GM12878 (cell line): ENCODE measurements at regions not wholly inside any gene's neighbourhood (a gene's known extent, or its start where the extent isn't known, plus 50 kb on each side); places are given as distances from the start of the nearest gene placed in this dataset.

ENCODE experiments used
- ATAC-seq: fragments of 200-7000 bp; cut with Tn5 transposase; 3 replicates; pipeline ENCODE4 v1.9.1; 2020; ENCODE audit warnings: mild to moderate bottlenecking, moderate library complexity
- BruUV-seq: library from RNA; stranded (reverse); fragments of 400-500 nt; replicated peaks from 2 replicates; lab custom pipeline; 2021; lab: Mats Ljungman, UMichigan
- CTCF ChIA-PET: fragments of 300-600 bp; sonication (Branson Sonifier 250); formaldehyde crosslinking; extraction: SDS; loops from one replicate; lab custom pipeline; 2021; ENCODE audit warnings: inconsistent platforms; lab: Yijun Ruan, JAX
- POLR2A ChIA-PET: fragments of 350-600 bp; formaldehyde crosslinking; extraction: SDS; loops from one replicate; lab custom pipeline; 2021; ENCODE audit warnings: inconsistent platforms; lab: Charles Lee
- RAD21 ChIA-PET: fragments of 300-600 bp; sonication (Branson Sonifier 250); formaldehyde crosslinking; loops from one replicate; lab custom pipeline; 2023; ENCODE audit warnings: antibody characterized with exemption; ENCODE audit not compliant: unreplicated experiment; lab: Charles Lee
- SMC1A ChIA-PET: fragments of 300-600 bp; sonication (Branson Sonifier 250); formaldehyde crosslinking; loops from one replicate; lab custom pipeline; 2023; ENCODE audit not compliant: unreplicated experiment, uncharacterized antibody; lab: Charles Lee
- DNase-seq: peaks from one replicate; pipeline ENCODE4 v3.0.0-alpha.2; 2011; ENCODE audit warnings: low read depth, low spot score
- FAIRE-seq: peaks from 3 replicates; lab custom pipeline; 2011; peaks lifted over from hg19 to GRCh38; lab: Jason Lieb, UNC
- H2AFZ ChIP-seq: 2 replicates; pipeline ENCODE4 v1.6.0; 2011; ENCODE audit warnings: low read depth, low read length, control low read depth; ENCODE audit not compliant: control insufficient read depth
- H3K27ac ChIP-seq: 2 replicates; pipeline ENCODE4 v1.5.1; 2011; ENCODE audit warnings: control low read depth; ENCODE audit not compliant: control insufficient read depth, insufficient read depth
- H3K27me3 ChIP-seq, 2 experiments: replicated peaks in 1 of 2; 2 replicates each; pipeline versions ENCODE4 v1.6.0 to v1.6.1; 2011; ENCODE audit warnings: low read length in 1 of 2; ENCODE audit not compliant: control insufficient read depth in 2 of 2, insufficient read depth in 2 of 2
- H3K36me3 ChIP-seq, 2 experiments: 2 replicates each; pipeline ENCODE4 v1.5.1; 2011; ENCODE audit warnings: low read length in 1 of 2; ENCODE audit not compliant: control insufficient read depth in 2 of 2, insufficient read depth in 2 of 2
- H3K4me1 ChIP-seq: 2 replicates; pipeline ENCODE4 v1.6.1; 2011; ENCODE audit warnings: mild to moderate bottlenecking, low read length, moderate library complexity, mixed read lengths; ENCODE audit not compliant: control insufficient read depth, insufficient read depth
- H3K4me2 ChIP-seq: 2 replicates; pipeline ENCODE4 v1.6.0; 2011; ENCODE audit warnings: control low read depth; ENCODE audit not compliant: control insufficient read depth, insufficient read depth
- H3K4me3 ChIP-seq: fragments of 200-600 bp; sonication (generic); 2 replicates; pipeline ENCODE4 v1.5.1; 2016
- H3K79me2 ChIP-seq: 2 replicates; pipeline ENCODE4 v1.6.0; 2011; ENCODE audit warnings: low read length; ENCODE audit not compliant: control insufficient read depth, insufficient read depth
- H3K9ac ChIP-seq: 2 replicates; pipeline ENCODE4 v1.8.0; 2011; ENCODE audit warnings: low read length, control low read depth, mixed read lengths; ENCODE audit not compliant: control insufficient read depth, insufficient read depth
- H3K9me3 ChIP-seq: replicated peaks from 3 replicates; pipeline ENCODE4 v1.5.1; 2011; ENCODE audit warnings: mild to moderate bottlenecking, low read length; ENCODE audit not compliant: control insufficient read depth, insufficient read depth
- H4K20me1 ChIP-seq: 2 replicates; pipeline ENCODE4 v1.6.0; 2011; ENCODE audit not compliant: control insufficient read depth, insufficient read depth
- BACH1 ChIP-seq: fragments of 450-650 bp; IDR thresholded peaks from 2 replicates; pipeline ENCODE4 v1.6.1; 2017; ENCODE audit warnings: mild to moderate bottlenecking, borderline replicate concordance
- BRCA1 ChIP-seq: IDR thresholded peaks from 2 replicates; pipeline ENCODE4 v1.6.1; 2011; ENCODE audit warnings: low read depth, low read length, improper control_type of control experiment
- ESRRA ChIP-seq: IDR thresholded peaks from 2 replicates; pipeline ENCODE4 v1.6.1; 2012; ENCODE audit warnings: mild to moderate bottlenecking, low read length, improper control_type of control experiment
- IKZF1 ChIP-seq: fragments of 450-650 bp; conservative IDR thresholded peaks from 2 replicates; pipeline ENCODE4 v1.6.1; 2017; ENCODE audit warnings: antibody characterized with exemption, mild to moderate bottlenecking
- MXI1 ChIP-seq: fragments of 150-350 bp; IDR thresholded peaks from 2 replicates; pipeline ENCODE4 v1.6.1; 2011; ENCODE audit warnings: low read depth, mild to moderate bottlenecking, inconsistent platforms, low read length, improper control_type of control experiment
- RAD51 ChIP-seq: fragments of 450-650 bp; IDR thresholded peaks from 2 replicates; pipeline ENCODE4 v1.6.1; 2016; ENCODE audit warnings: moderate library complexity, mild to moderate bottlenecking, inconsistent platforms
- RELA ChIP-seq: fragments of 450-650 bp; IDR thresholded peaks from 2 replicates; pipeline ENCODE4 v1.8.0; 2014; ENCODE audit warnings: borderline replicate concordance; ENCODE audit not compliant: partially characterized antibody
- SMARCA5 ChIP-seq: fragments of 450-650 bp; IDR thresholded peaks from 2 replicates; pipeline ENCODE4 v1.6.1; 2017; ENCODE audit warnings: mild to moderate bottlenecking
- STAT3 ChIP-seq: IDR thresholded peaks from 2 replicates; pipeline ENCODE4 v1.6.1; 2011; ENCODE audit warnings: low read depth, low read length, improper control_type of control experiment
- TAF1 ChIP-seq: IDR thresholded peaks from 2 replicates; pipeline ENCODE4 v1.6.1; 2011; ENCODE audit warnings: mild to moderate bottlenecking, low read depth, low read length, borderline replicate concordance
- WRNIP1 ChIP-seq: IDR thresholded peaks from 2 replicates; pipeline ENCODE4 v1.6.1; 2011; ENCODE audit warnings: low read depth, low read length, improper control_type of control experiment, borderline replicate concordance
- ZBED1 ChIP-seq: IDR thresholded peaks from 2 replicates; pipeline ENCODE4 v1.6.1; 2016; ENCODE audit warnings: borderline replicate concordance
- ZSCAN29 ChIP-seq: fragments of 450-650 bp; IDR thresholded peaks from 2 replicates; pipeline ENCODE4 v1.6.1; 2017; ENCODE audit warnings: mild to moderate bottlenecking, moderate library complexity
- WGBS: methylation state at CpG from one replicate; pipeline ENCODE4 v1.1.6; 2016; ENCODE audit warnings: low lambda C conversion rate; ENCODE audit not compliant: insufficient replicate concordance, insufficient coverage; ENCODE audit errors: missing lambda C conversion rate; 5-methylcytosine and 5-hydroxymethylcytosine counted together
- in situ Hi-C: fragments of 300-500 bp; cut with MboI; formaldehyde crosslinking; loops from 9 replicates; pipeline ENCODE4 v1.14.3; 2018; ENCODE audit warnings: mixed read lengths
- intact Hi-C: fragments of 100-400 bp; cut with micrococcal nuclease; formaldehyde crosslinking; loops from one replicate; pipeline ENCODE4 v1.14.2; 2022; ENCODE audit not compliant: unreplicated experiment
- TF ChIP-seq, protein P1 (sequence below): fragments of 450-650 bp; IDR thresholded peaks from 2 replicates; pipeline ENCODE4 v1.6.1; 2016; ENCODE audit warnings: mild to moderate bottlenecking
- TF ChIP-seq, protein P2 (sequence below): fragments of 450-650 bp; IDR thresholded peaks from 2 replicates; pipeline ENCODE4 v1.6.1; 2017; ENCODE audit warnings: low read depth, mild to moderate bottlenecking, moderate library complexity
- TF ChIP-seq, protein P3 (sequence below): fragments of 450-650 bp; IDR thresholded peaks from 2 replicates; pipeline ENCODE4 v1.6.1; 2017; ENCODE audit warnings: mild to moderate bottlenecking

DNA sequence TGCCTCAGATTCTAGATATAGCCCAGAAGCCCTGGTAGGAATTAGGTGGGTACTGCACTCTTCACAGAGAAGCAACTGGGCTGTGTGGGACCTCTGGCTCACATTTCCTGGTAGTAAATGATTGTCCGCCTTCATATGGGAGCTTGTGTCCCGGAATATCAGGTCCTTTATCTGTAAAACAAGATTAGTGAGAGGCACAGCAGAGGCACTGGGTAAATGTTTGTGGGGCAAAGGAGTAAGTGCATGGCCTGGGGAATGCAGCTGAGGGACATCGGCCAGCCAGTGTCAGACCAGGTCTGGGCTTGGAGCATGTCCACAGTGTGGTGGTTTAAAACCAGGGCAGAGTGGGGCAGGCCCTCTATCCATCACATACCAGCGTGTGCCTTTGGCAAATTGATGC is 323.3 kb upstream of the ZMIZ1 start:
- RAD21 ChIA-PET: no interaction called here
- CTCF ChIA-PET: no interaction called here
- no peak for FAIRE-seq
- H3K9me3 ChIP-seq: no peaks in the 10 kb centered on the region
- TF ChIP-seq ZBED1 (no peak), ZSCAN29 (no peak), BRCA1 (no peak), STAT3 (no peak), MXI1 (no peak)
- TF ChIP-seq, protein P1, sequence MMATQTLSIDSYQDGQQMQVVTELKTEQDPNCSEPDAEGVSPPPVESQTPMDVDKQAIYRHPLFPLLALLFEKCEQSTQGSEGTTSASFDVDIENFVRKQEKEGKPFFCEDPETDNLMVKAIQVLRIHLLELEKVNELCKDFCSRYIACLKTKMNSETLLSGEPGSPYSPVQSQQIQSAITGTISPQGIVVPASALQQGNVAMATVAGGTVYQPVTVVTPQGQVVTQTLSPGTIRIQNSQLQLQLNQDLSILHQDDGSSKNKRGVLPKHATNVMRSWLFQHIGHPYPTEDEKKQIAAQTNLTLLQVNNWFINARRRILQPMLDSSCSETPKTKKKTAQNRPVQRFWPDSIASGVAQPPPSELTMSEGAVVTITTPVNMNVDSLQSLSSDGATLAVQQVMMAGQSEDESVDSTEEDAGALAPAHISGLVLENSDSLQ: no peak
- 47% methylated on average over 4 of the region's 4 CpGs for WGBS
- H3K4me1 ChIP-seq: no peaks in the 10 kb centered on the region
- H3K79me2 ChIP-seq: no peaks in the 10 kb centered on the region
- no peak overlapping the region for H3K9ac ChIP-seq
- no peaks in the 10 kb centered on the region for H3K36me3 ChIP-seq
- no TSS peak for BruUV-seq
- H4K20me1 ChIP-seq: no peaks in the 10 kb centered on the region; the same call in 1 of the 2 replicates
- SMC1A ChIA-PET: no interaction called here
- no peak for DNase-seq
- no peak for ATAC-seq
- no peak overlapping the region for H3K4me2 ChIP-seq
- no peak overlapping the region for H2AFZ ChIP-seq
- in situ Hi-C loops (no loop called here), intact Hi-C loops (no loop called here)
- POLR2A ChIA-PET: no interaction called here
- no peaks in the 10 kb centered on the region; a peak in 2 of 4 replicates for H3K27me3 ChIP-seq
- H3K27ac ChIP-seq: no peak overlapping the region
- no peak overlapping the region for H3K4me3 ChIP-seq

DNA sequence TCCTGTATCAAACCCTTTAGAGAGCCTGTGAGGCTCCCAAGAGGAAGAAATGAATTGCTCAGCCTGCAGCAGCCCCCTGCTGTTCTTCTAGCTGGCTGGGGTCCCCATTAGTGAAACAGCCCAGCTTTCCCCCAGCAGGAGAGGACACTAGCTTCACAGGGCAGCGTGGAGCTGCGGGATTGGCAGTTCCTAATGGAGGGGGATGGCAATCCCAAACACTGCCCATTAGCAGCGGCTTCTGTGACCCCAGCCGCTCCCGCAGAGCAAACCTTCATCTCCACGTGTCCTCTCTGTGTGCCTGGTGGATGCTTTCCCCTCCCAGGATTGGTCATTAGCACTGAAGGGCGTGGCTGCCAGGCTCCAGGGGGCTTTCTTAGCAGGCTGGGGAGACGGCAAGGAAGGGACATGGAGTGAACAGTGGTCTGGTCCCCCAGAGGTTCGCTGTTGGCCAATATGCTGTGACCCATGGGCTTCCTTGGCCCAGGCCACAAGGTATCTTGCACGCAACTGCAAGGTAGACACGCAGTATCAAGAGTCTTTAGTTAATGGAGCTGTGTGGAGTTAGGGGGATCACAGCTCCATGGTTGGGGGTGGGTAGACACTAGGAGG is 322.5 kb upstream of the ZMIZ1 start:
- DNase-seq (no peak), FAIRE-seq (no peak), ATAC-seq (no peak)
- Histone ChIP-seq H3K9ac (no peak overlapping the region), H2AFZ (no peak overlapping the region), H3K9me3 (no peaks in the 10 kb centered on the region), H3K4me2 (no peak overlapping the region), H3K4me3 (no peak overlapping the region), H3K4me1 (no peaks in the 10 kb centered on the region), H3K79me2 (no peaks in the 10 kb centered on the region), H3K27me3 (no peaks in the 10 kb centered on the region; a peak in 2 of 4 replicates), H3K27ac (no peak overlapping the region), H4K20me1 (no peaks in the 10 kb centered on the region; the same call in 1 of the 2 replicates), H3K36me3 (no peaks in the 10 kb centered on the region)
- ChIA-PET POLR2A (no interaction called here), RAD21 (no interaction called here), CTCF (no interaction called here), SMC1A (no interaction called here)
- no TSS peak for BruUV-seq
- WGBS: 22% methylated on average over 11 of the region's 11 CpGs
- in situ Hi-C loops: no loop called here
- intact Hi-C loops: no loop called here
- TF ChIP-seq TAF1: no peak
- no peak for TF ChIP-seq ESRRA
- no peak for TF ChIP-seq WRNIP1
- TF ChIP-seq, protein P2, sequence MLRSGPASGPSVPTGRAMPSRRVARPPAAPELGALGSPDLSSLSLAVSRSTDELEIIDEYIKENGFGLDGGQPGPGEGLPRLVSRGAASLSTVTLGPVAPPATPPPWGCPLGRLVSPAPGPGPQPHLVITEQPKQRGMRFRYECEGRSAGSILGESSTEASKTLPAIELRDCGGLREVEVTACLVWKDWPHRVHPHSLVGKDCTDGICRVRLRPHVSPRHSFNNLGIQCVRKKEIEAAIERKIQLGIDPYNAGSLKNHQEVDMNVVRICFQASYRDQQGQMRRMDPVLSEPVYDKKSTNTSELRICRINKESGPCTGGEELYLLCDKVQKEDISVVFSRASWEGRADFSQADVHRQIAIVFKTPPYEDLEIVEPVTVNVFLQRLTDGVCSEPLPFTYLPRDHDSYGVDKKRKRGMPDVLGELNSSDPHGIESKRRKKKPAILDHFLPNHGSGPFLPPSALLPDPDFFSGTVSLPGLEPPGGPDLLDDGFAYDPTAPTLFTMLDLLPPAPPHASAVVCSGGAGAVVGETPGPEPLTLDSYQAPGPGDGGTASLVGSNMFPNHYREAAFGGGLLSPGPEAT: no peak
- no peak for TF ChIP-seq RELA
- no peak for TF ChIP-seq BACH1
- no peak for TF ChIP-seq SMARCA5
- TF ChIP-seq IKZF1: no peak
- no peak for TF ChIP-seq RAD51
- TF ChIP-seq, protein P3, sequence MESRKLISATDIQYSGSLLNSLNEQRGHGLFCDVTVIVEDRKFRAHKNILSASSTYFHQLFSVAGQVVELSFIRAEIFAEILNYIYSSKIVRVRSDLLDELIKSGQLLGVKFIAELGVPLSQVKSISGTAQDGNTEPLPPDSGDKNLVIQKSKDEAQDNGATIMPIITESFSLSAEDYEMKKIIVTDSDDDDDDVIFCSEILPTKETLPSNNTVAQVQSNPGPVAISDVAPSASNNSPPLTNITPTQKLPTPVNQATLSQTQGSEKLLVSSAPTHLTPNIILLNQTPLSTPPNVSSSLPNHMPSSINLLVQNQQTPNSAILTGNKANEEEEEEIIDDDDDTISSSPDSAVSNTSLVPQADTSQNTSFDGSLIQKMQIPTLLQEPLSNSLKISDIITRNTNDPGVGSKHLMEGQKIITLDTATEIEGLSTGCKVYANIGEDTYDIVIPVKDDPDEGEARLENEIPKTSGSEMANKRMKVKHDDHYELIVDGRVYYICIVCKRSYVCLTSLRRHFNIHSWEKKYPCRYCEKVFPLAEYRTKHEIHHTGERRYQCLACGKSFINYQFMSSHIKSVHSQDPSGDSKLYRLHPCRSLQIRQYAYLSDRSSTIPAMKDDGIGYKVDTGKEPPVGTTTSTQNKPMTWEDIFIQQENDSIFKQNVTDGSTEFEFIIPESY: no peak
